ENCODE measurements at regions not wholly inside any gene's neighbourhood (a gene's known extent, or its start where the extent isn't known, plus 50 kb on each side); places are given as distances from the start of the nearest gene placed in this dataset.

DNA sequence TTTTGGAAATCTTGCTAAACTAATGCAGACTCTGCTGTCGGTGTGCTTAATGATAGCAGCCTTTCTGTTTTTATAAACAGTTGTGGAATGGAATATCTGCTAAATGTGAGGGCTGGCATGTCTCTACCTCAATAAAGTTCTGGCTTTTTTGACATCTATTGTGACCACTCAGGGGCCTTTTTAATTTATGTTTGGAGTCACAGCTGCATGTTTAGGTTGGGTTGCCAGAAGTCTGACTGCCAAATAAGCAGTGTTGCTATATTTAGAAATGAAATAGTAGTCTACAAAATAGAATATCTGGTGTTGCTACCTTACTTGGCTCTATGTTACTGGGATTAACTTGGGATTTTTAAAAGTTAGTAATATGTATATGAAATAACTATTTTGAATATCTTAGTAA lies 125.1 kb upstream of the LOC128125822 start:
- TF ChIP-seq, protein P1, sequence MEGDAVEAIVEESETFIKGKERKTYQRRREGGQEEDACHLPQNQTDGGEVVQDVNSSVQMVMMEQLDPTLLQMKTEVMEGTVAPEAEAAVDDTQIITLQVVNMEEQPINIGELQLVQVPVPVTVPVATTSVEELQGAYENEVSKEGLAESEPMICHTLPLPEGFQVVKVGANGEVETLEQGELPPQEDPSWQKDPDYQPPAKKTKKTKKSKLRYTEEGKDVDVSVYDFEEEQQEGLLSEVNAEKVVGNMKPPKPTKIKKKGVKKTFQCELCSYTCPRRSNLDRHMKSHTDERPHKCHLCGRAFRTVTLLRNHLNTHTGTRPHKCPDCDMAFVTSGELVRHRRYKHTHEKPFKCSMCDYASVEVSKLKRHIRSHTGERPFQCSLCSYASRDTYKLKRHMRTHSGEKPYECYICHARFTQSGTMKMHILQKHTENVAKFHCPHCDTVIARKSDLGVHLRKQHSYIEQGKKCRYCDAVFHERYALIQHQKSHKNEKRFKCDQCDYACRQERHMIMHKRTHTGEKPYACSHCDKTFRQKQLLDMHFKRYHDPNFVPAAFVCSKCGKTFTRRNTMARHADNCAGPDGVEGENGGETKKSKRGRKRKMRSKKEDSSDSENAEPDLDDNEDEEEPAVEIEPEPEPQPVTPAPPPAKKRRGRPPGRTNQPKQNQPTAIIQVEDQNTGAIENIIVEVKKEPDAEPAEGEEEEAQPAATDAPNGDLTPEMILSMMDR (conservative IDR thresholded peaks at IDR 0.05; ENCODE audit: low read length) = no peak
- TF ChIP-seq EZH2phosphoT487 (IDR thresholded peaks at IDR 0.05; ENCODE audit: borderline replicate concordance, low read depth, low read length) = no peak
